ENCODE measurements at regions not wholly inside any gene's neighbourhood (a gene's known extent, or its start where the extent isn't known, plus 50 kb on each side); places are given as distances from the start of the nearest gene placed in this dataset.

DNA sequence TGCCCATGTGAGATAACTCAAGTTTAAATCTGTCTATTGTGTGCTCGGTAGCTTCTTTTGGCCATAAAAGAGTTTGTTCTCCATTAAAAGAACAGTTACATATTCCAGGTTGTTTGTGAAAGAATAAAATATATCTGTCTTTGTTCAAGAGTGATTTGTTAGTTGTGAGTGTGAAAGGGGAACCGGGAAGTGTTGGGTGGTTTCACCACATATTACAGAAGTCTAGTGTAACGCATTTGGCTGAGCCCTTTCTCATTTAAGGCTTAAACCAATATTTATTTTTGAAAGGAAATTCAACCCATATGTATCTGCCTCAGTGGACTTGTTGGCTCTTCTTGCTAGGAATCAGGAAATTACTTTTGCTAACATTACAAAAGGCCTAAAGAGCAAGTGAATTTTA, 54.1 kb upstream of the DMRTA1 start:
- Histone ChIP-seq H3K9ac (ENCODE audit: low read length) (no peak overlapping the region), H3K4me3 (replicated peaks in 1 of 2; ENCODE audit: low read depth in 1 of 2, low read length in 2 of 2) (no peak overlapping the region)

More for the DNA sequence above, 54.1 kb upstream of the DMRTA1 start:
- Histone ChIP-seq H3K9me3 (ENCODE audit: control insufficient read depth in 1 of 2, insufficient read depth in 1 of 2, low read depth in 1 of 2, low read length in 2 of 2) (no peaks in the 10 kb centered on the region), H3K4me1 (ENCODE audit: control insufficient read depth in 1 of 2, insufficient read depth in 2 of 2, low read length in 2 of 2) (peaks cover 2 to 8% of the 10 kb centered on the region in 2 experiments; a peak in 1 of 4 replicates), H3K36me3 (ENCODE audit: control insufficient read depth in 1 of 2, insufficient read depth in 2 of 2, low read length in 2 of 2) (no peaks in the 10 kb centered on the region), H3K79me2 (ENCODE audit: insufficient read depth, low read length) (no peaks in the 10 kb centered on the region), H3K9me2 (ENCODE audit: insufficient read depth) (no peaks in the 10 kb centered on the region), H4K20me1 (ENCODE audit: insufficient read depth) (no peaks in the 10 kb centered on the region), H3K4me2 (ENCODE audit: low read length) (no peak overlapping the region), H2AFZ (ENCODE audit: low read depth, low read length, poor library complexity, severe bottlenecking) (no peak overlapping the region), H3K27ac (ENCODE audit: low read depth, low read length) (no peak overlapping the region), H3K27me3 (ENCODE audit: insufficient read depth, low read length) (no peaks in the 10 kb centered on the region)
- ATAC-seq (no peak), DNase-seq (ENCODE audit: low read depth, low spot score) (no peak)
- BruUV-seq (replicated peaks), result no TSS peak
- ChIA-PET RAD21 (ENCODE audit: low non-redundant PET in 1 of 2, low total read pairs in 2 of 2, uncharacterized antibody in 2 of 2, unreplicated experiment in 2 of 2) (no interaction called here), POLR2A (no interaction called here), CTCF (no interaction called here)
- intact Hi-C loops (cut with micrococcal nuclease), result no loop called here
- TF ChIP-seq TCF7L2 (IDR thresholded peaks at IDR 0.05; ENCODE audit: borderline replicate concordance, extremely low read depth, insufficient read depth, insufficient read length), result no peak
- no peak for TF ChIP-seq POLR2A (IDR thresholded peaks at IDR 0.05; ENCODE audit: borderline replicate concordance, extremely low read depth, insufficient read depth, insufficient read length)
- no peak for TF ChIP-seq FOSL1 (IDR thresholded peaks at IDR 0.05; ENCODE audit: low read depth)
- no peak for TF ChIP-seq MAX (IDR thresholded peaks at IDR 0.05)
- no peak for TF ChIP-seq ZNF274 (IDR thresholded peaks at IDR 0.05; ENCODE audit: low read depth, low read length)
- TF ChIP-seq, protein P1, sequence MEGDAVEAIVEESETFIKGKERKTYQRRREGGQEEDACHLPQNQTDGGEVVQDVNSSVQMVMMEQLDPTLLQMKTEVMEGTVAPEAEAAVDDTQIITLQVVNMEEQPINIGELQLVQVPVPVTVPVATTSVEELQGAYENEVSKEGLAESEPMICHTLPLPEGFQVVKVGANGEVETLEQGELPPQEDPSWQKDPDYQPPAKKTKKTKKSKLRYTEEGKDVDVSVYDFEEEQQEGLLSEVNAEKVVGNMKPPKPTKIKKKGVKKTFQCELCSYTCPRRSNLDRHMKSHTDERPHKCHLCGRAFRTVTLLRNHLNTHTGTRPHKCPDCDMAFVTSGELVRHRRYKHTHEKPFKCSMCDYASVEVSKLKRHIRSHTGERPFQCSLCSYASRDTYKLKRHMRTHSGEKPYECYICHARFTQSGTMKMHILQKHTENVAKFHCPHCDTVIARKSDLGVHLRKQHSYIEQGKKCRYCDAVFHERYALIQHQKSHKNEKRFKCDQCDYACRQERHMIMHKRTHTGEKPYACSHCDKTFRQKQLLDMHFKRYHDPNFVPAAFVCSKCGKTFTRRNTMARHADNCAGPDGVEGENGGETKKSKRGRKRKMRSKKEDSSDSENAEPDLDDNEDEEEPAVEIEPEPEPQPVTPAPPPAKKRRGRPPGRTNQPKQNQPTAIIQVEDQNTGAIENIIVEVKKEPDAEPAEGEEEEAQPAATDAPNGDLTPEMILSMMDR (IDR thresholded peaks at IDR 0.05 in 2 of 3, conservative IDR thresholded peaks at IDR 0.05 in 1 of 3; ENCODE audit: borderline replicate concordance in 1 of 3, insufficient read depth in 1 of 3, low read depth in 2 of 3, low read length in 2 of 3), result no peak
- TF ChIP-seq POLR2AphosphoS5 (IDR thresholded peaks at IDR 0.05; ENCODE audit: low read depth, low read length), result no peak
- no peak for TF ChIP-seq EZH2 (IDR thresholded peaks at IDR 0.05)
- no peak for TF ChIP-seq SIN3A (IDR thresholded peaks at IDR 0.05; ENCODE audit: low read depth)
